HEK293 (cell line): ENCODE measurements at regions not wholly inside any gene's neighbourhood (a gene's known extent, or its start where the extent isn't known, plus 50 kb on each side); places are given as distances from the start of the nearest gene placed in this dataset.

ENCODE experiments used
- CTCF ChIA-PET: fragments of 350-600 bp; formaldehyde crosslinking; extraction: SDS; loops from one replicate; lab custom pipeline; 2021; ENCODE audit warnings: antibody characterized with exemption; lab: Yijun Ruan, JAX
- POLR2A ChIA-PET: fragments of 300-600 bp; formaldehyde crosslinking; extraction: SDS; loops from one replicate; lab custom pipeline; 2020; ENCODE audit warnings: antibody characterized with exemption, inconsistent platforms; lab: Yijun Ruan, JAX
- H3K27ac ChIP-seq: fragments of 200-500 bp; sonication (Bioruptor generic); 2 replicates; pipeline ENCODE4 v1.5.1; 2014; ENCODE audit warnings: low read depth, low read length, control low read depth, inconsistent platforms; ENCODE audit errors: extremely low read depth
- H3K36me3 ChIP-seq, 2 experiments: fragments of 200-500 bp in 1 of 2; sonication (Bioruptor generic) in 1 of 2; 1 replicate in 1 of 2; 2 replicates in 1 of 2; pipeline ENCODE4 v1.5.1; 2014 to 2017; ENCODE audit warnings: inconsistent platforms in 2 of 2, low read length in 2 of 2; ENCODE audit not compliant: control insufficient read depth in 2 of 2, insufficient read depth in 1 of 2
- H3K4me1 ChIP-seq: fragments of 200-500 bp; sonication (Bioruptor generic); 2 replicates; pipeline ENCODE4 v1.5.1; 2014; ENCODE audit warnings: mild to moderate bottlenecking, low read length, inconsistent platforms; ENCODE audit not compliant: control insufficient read depth, insufficient read depth
- H3K4me3 ChIP-seq: 2 replicates; pipeline ENCODE4 v1.5.1; 2011; ENCODE audit warnings: low read depth, mild to moderate bottlenecking, control low read depth, low read length, moderate library complexity
- H3K9me3 ChIP-seq: fragments of 200-500 bp; sonication (Bioruptor generic); 2 replicates; pipeline ENCODE4 v1.5.1; 2014; ENCODE audit warnings: low read depth, low read length, inconsistent platforms; ENCODE audit not compliant: control insufficient read depth, insufficient read depth
- GLI2 ChIP-seq: fragments of 450-650 bp; formaldehyde crosslinking; IDR thresholded peaks from 2 replicates; pipeline ENCODE4; 2017; ENCODE audit warnings: missing biosample characterization, missing genetic modification characterization, low read depth, borderline replicate concordance
- KLF7 ChIP-seq: fragments of 450-650 bp; formaldehyde crosslinking; IDR thresholded peaks from 2 replicates; pipeline ENCODE4 v1.5.1; 2016; ENCODE audit warnings: missing biosample characterization, missing genetic modification characterization, borderline replicate concordance
- PRDM1 ChIP-seq: fragments of 450-650 bp; formaldehyde crosslinking; IDR thresholded peaks from 2 replicates; pipeline ENCODE4; 2016; ENCODE audit warnings: missing biosample characterization, missing genetic modification characterization
- REPIN1 ChIP-seq: fragments of 450-650 bp; formaldehyde crosslinking; IDR thresholded peaks from 2 replicates; pipeline ENCODE4 v1.5.1; 2017; ENCODE audit warnings: missing biosample characterization, missing genetic modification characterization, low read depth
- ZNF169 ChIP-seq: fragments of 450-650 bp; formaldehyde crosslinking; IDR thresholded peaks from 2 replicates; pipeline ENCODE4 v1.5.1; 2016; ENCODE audit warnings: missing biosample characterization, missing genetic modification characterization
- ZNF174 ChIP-seq: fragments of 450-650 bp; formaldehyde crosslinking; IDR thresholded peaks from 2 replicates; pipeline ENCODE4 v1.5.0; 2017; ENCODE audit warnings: missing biosample characterization, mild to moderate bottlenecking, missing genetic modification characterization
- ZNF341 ChIP-seq: fragments of 450-650 bp; formaldehyde crosslinking; IDR thresholded peaks from 2 replicates; pipeline ENCODE4; 2016; ENCODE audit warnings: low read depth, missing biosample characterization, missing genetic modification characterization
- ZNF433 ChIP-seq: fragments of 450-650 bp; formaldehyde crosslinking; IDR thresholded peaks from 2 replicates; pipeline ENCODE4 v1.5.1; 2016; ENCODE audit warnings: missing biosample characterization, missing genetic modification characterization, low read depth
- ZNF530 ChIP-seq: fragments of 450-650 bp; formaldehyde crosslinking; IDR thresholded peaks from 2 replicates; pipeline ENCODE4 v1.5.1; 2016; ENCODE audit warnings: low read depth, missing biosample characterization, missing genetic modification characterization
- ZNF548 ChIP-seq: fragments of 450-650 bp; formaldehyde crosslinking; IDR thresholded peaks from 2 replicates; pipeline ENCODE4 v1.5.1; 2016; ENCODE audit warnings: missing biosample characterization, missing genetic modification characterization
- ZNF660 ChIP-seq: fragments of 450-650 bp; IDR thresholded peaks from 2 replicates; pipeline ENCODE4 v1.5.1; 2018; ENCODE audit warnings: missing biosample characterization, mild to moderate bottlenecking, missing genetic modification characterization
- ZNF843 ChIP-seq: fragments of 450-650 bp; formaldehyde crosslinking; IDR thresholded peaks from 2 replicates; pipeline ENCODE4 v1.5.1; 2016; ENCODE audit warnings: missing biosample characterization, missing genetic modification characterization
- ZSCAN16 ChIP-seq: fragments of 450-650 bp; formaldehyde crosslinking; IDR thresholded peaks from 2 replicates; pipeline ENCODE4 v1.5.1; 2016; ENCODE audit warnings: missing biosample characterization, missing genetic modification characterization
- ZSCAN30 ChIP-seq: fragments of 450-650 bp; IDR thresholded peaks from 2 replicates; pipeline ENCODE4 v1.5.1; 2018; ENCODE audit warnings: missing biosample characterization, mild to moderate bottlenecking, missing genetic modification characterization, moderate library complexity
- ZXDB ChIP-seq: fragments of 450-650 bp; formaldehyde crosslinking; IDR thresholded peaks from 2 replicates; pipeline ENCODE4 v1.5.1; 2016; ENCODE audit warnings: missing biosample characterization, missing genetic modification characterization
- TF ChIP-seq, protein P1 (sequence below): fragments of 450-650 bp; formaldehyde crosslinking; IDR thresholded peaks from 2 replicates; pipeline ENCODE4 v1.5.1; 2016; ENCODE audit warnings: missing biosample characterization, missing genetic modification characterization, borderline replicate concordance
- TF ChIP-seq, protein P2 (sequence below): fragments of 450-650 bp; formaldehyde crosslinking; IDR thresholded peaks from 2 replicates; pipeline ENCODE4 v1.5.1; 2016; ENCODE audit warnings: missing biosample characterization, missing genetic modification characterization, low read depth
- TF ChIP-seq, protein P3 (sequence below): fragments of 450-650 bp; formaldehyde crosslinking; IDR thresholded peaks from 2 replicates; pipeline ENCODE4 v1.5.1; 2017; ENCODE audit warnings: missing biosample characterization, missing genetic modification characterization
- TF ChIP-seq, protein P4 (sequence below): fragments of 450-650 bp; formaldehyde crosslinking; IDR thresholded peaks from 2 replicates; pipeline ENCODE4 v1.5.0; 2017; ENCODE audit warnings: missing biosample characterization, missing genetic modification characterization, borderline replicate concordance
- TF ChIP-seq, protein P5 (sequence below): fragments of 450-650 bp; formaldehyde crosslinking; optimal IDR thresholded peaks from 2 replicates; pipeline ENCODE3; 2016; ENCODE audit warnings: missing biosample characterization, mild to moderate bottlenecking, missing genetic modification characterization

DNA sequence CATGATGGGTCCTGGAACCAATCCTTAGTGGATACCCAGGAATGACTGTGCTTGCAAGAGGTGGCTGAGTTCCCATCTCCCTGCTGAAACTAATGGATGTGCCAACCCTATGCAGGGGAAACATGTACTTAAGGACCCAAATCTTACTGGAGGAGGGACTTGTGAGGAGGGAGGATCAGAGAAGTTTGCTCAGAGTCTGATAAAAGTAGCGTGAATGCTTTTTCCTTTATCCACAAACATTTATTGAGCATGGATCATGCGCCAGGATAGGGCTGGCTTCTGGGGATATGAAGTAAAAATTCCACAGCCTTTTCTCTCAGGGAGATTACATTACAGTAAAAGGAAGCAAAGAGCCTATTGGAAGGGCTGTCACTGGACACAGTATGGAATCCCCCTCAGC is 358.5 kb downstream of the RPS24 start:
- no peaks in the 10 kb centered on the region for H3K4me1 ChIP-seq
- CTCF ChIA-PET, result no interaction called here
- no peaks in the 10 kb centered on the region for H3K36me3 ChIP-seq
- no peak overlapping the region for H3K27ac ChIP-seq
- TF ChIP-seq REPIN1 (tag by site-specific recombination) (no peak), PRDM1 (tag by site-specific recombination) (no peak), ZNF660 (no peak), GLI2 (tag by site-specific recombination) (no peak), ZNF530 (tag by site-specific recombination) (no peak), ZNF843 (tag by site-specific recombination) (no peak), ZNF174 (no peak), ZXDB (tag by site-specific recombination) (no peak), ZNF341 (tag by site-specific recombination) (no peak), ZNF433 (tag by site-specific recombination) (no peak), ZNF169 (no peak), ZSCAN30 (tag by site-specific recombination) (no peak), ZNF548 (tag by site-specific recombination) (no peak), KLF7 (tag by site-specific recombination) (no peak), ZSCAN16 (tag by site-specific recombination) (no peak)
- TF ChIP-seq, protein P1, sequence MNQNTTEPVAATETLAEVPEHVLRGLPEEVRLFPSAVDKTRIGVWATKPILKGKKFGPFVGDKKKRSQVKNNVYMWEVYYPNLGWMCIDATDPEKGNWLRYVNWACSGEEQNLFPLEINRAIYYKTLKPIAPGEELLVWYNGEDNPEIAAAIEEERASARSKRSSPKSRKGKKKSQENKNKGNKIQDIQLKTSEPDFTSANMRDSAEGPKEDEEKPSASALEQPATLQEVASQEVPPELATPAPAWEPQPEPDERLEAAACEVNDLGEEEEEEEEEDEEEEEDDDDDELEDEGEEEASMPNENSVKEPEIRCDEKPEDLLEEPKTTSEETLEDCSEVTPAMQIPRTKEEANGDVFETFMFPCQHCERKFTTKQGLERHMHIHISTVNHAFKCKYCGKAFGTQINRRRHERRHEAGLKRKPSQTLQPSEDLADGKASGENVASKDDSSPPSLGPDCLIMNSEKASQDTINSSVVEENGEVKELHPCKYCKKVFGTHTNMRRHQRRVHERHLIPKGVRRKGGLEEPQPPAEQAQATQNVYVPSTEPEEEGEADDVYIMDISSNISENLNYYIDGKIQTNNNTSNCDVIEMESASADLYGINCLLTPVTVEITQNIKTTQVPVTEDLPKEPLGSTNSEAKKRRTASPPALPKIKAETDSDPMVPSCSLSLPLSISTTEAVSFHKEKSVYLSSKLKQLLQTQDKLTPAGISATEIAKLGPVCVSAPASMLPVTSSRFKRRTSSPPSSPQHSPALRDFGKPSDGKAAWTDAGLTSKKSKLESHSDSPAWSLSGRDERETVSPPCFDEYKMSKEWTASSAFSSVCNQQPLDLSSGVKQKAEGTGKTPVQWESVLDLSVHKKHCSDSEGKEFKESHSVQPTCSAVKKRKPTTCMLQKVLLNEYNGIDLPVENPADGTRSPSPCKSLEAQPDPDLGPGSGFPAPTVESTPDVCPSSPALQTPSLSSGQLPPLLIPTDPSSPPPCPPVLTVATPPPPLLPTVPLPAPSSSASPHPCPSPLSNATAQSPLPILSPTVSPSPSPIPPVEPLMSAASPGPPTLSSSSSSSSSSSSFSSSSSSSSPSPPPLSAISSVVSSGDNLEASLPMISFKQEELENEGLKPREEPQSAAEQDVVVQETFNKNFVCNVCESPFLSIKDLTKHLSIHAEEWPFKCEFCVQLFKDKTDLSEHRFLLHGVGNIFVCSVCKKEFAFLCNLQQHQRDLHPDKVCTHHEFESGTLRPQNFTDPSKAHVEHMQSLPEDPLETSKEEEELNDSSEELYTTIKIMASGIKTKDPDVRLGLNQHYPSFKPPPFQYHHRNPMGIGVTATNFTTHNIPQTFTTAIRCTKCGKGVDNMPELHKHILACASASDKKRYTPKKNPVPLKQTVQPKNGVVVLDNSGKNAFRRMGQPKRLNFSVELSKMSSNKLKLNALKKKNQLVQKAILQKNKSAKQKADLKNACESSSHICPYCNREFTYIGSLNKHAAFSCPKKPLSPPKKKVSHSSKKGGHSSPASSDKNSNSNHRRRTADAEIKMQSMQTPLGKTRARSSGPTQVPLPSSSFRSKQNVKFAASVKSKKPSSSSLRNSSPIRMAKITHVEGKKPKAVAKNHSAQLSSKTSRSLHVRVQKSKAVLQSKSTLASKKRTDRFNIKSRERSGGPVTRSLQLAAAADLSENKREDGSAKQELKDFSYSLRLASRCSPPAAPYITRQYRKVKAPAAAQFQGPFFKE (tag by site-specific recombination), result no peak
- TF ChIP-seq, protein P2, sequence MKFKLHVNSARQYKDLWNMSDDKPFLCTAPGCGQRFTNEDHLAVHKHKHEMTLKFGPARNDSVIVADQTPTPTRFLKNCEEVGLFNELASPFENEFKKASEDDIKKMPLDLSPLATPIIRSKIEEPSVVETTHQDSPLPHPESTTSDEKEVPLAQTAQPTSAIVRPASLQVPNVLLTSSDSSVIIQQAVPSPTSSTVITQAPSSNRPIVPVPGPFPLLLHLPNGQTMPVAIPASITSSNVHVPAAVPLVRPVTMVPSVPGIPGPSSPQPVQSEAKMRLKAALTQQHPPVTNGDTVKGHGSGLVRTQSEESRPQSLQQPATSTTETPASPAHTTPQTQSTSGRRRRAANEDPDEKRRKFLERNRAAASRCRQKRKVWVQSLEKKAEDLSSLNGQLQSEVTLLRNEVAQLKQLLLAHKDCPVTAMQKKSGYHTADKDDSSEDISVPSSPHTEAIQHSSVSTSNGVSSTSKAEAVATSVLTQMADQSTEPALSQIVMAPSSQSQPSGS (tag by site-specific recombination), result no peak
- TF ChIP-seq, protein P3, sequence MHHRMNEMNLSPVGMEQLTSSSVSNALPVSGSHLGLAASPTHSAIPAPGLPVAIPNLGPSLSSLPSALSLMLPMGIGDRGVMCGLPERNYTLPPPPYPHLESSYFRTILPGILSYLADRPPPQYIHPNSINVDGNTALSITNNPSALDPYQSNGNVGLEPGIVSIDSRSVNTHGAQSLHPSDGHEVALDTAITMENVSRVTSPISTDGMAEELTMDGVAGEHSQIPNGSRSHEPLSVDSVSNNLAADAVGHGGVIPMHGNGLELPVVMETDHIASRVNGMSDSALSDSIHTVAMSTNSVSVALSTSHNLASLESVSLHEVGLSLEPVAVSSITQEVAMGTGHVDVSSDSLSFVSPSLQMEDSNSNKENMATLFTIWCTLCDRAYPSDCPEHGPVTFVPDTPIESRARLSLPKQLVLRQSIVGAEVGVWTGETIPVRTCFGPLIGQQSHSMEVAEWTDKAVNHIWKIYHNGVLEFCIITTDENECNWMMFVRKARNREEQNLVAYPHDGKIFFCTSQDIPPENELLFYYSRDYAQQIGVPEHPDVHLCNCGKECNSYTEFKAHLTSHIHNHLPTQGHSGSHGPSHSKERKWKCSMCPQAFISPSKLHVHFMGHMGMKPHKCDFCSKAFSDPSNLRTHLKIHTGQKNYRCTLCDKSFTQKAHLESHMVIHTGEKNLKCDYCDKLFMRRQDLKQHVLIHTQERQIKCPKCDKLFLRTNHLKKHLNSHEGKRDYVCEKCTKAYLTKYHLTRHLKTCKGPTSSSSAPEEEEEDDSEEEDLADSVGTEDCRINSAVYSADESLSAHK, result no peak
- TF ChIP-seq, protein P4, sequence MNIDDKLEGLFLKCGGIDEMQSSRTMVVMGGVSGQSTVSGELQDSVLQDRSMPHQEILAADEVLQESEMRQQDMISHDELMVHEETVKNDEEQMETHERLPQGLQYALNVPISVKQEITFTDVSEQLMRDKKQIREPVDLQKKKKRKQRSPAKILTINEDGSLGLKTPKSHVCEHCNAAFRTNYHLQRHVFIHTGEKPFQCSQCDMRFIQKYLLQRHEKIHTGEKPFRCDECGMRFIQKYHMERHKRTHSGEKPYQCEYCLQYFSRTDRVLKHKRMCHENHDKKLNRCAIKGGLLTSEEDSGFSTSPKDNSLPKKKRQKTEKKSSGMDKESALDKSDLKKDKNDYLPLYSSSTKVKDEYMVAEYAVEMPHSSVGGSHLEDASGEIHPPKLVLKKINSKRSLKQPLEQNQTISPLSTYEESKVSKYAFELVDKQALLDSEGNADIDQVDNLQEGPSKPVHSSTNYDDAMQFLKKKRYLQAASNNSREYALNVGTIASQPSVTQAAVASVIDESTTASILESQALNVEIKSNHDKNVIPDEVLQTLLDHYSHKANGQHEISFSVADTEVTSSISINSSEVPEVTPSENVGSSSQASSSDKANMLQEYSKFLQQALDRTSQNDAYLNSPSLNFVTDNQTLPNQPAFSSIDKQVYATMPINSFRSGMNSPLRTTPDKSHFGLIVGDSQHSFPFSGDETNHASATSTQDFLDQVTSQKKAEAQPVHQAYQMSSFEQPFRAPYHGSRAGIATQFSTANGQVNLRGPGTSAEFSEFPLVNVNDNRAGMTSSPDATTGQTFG (tag by site-specific recombination), result no peak
- TF ChIP-seq, protein P5, sequence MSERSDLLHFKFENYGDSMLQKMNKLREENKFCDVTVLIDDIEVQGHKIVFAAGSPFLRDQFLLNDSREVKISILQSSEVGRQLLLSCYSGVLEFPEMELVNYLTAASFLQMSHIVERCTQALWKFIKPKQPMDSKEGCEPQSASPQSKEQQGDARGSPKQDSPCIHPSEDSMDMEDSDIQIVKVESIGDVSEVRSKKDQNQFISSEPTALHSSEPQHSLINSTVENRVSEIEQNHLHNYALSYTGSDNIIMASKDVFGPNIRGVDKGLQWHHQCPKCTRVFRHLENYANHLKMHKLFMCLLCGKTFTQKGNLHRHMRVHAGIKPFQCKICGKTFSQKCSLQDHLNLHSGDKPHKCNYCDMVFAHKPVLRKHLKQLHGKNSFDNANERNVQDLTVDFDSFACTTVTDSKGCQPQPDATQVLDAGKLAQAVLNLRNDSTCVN (tag by site-specific recombination), result no peak
- POLR2A ChIA-PET, result no interaction called here
- H3K4me3 ChIP-seq, result no peak overlapping the region
- no peaks in the 10 kb centered on the region for H3K9me3 ChIP-seq
